Suppressor macrophage (primary cell): ENCODE measurements at regions not wholly inside any gene's neighbourhood (a gene's known extent, or its start where the extent isn't known, plus 50 kb on each side); places are given as distances from the start of the nearest gene placed in this dataset.
A peak's percentile ranks its signal among the peaks of the same experiment; 100 is the strongest.

Experiments used
- DNase-seq, 4 experiments: peaks; one replicate each; pipeline ENCODE4 v3.0.0-alpha.2; 2020 to 2022

DNA sequence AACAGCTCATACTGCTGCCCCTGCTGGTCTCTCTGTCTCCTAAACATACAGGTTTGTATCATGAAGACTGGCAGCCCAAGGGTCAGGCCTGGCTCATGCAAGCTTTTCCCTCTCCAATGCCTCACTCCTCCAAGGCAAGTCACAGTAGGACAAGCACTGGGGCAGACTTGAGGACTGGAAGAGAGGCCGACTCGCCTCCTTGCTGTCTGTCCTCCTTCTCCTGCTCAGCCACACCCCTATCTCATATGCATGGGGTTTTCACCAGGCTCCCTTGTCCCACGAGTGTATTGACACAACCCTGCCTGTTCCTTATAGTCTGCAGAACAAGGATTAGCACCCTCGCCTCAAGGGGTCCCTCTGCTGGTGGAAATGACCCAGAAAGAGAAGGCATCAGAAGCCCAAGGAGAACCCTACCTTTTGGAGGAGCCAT lies 223.7 kb downstream of the SOX11 start:
- DNase-seq = peak; percentile 3 to 48 (median 8)

- DNase-seq = no peak
These were observed 229.0 kb downstream of the SOX11 start for GRCh38 chr2:5921081-5921642.

DNA sequence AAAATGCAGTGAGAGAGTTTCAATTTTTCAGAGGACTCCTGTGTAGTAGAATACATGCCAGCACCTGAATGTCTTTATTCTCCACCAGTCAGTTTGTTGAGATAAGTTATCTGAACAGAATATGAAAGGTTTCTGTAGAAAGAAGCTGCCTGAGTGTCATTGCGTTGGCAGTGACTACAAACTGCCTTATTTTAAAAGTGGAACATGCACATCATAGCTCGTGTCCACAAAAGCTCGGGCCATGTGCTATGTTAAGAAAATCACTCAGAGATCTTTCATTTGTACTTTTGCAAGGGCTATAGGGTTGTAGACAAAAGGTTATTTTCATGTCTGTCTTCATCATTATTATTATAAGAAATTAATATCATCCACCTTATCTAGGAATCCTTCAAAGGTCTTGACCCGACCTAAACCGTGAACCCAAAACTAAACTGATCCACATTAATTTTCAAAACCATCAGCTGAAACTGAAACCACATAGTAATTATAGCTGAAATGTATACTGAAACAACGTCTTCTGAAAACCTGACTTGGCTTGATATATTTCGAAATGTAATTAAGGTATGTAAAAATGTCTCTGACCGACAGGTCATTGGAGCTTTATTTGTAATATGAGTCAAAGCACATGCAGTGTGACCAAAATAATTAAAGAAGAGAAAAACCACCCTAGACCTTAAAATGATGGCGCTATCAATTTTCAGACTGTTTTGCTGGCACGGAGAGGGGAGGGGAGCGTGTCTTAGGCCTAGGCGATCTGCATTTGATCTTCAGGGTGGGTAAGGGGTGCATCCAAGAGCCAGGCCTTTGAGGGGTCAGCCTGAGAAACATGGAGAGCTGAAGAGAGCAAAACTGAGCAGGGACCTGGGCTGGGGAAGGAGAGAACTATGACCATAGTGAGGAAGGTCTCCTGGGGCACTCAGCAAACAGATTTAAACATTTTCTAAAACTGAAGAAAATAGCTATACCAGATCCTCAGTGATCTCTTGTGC lies 232.1 kb downstream of the SOX11 start:
- DNase-seq = no peak

DNA sequence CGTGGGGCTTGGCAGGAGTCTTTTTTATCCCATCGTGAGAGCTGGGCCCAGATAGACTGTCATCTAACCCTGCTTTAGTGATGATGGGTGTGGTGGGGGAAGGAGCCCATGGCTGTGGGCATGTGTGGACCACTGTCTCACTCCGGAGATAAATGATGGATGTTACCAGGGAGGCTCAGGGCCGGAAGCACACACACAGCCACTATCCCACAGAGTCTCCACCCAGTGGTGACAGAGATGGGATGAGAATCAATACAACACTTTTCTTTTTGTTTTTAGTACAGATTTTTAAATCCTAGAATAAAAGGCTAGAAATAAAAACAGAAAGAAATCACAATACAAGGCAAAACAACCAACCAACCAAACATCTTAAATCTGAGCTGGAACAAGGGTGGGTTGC lies 233.4 kb downstream of the SOX11 start:
- no peak for DNase-seq

- DNase-seq = no peak
These were observed 234.8 kb downstream of the SOX11 start for GRCh38 chr2:5926871-5927512.

DNA sequence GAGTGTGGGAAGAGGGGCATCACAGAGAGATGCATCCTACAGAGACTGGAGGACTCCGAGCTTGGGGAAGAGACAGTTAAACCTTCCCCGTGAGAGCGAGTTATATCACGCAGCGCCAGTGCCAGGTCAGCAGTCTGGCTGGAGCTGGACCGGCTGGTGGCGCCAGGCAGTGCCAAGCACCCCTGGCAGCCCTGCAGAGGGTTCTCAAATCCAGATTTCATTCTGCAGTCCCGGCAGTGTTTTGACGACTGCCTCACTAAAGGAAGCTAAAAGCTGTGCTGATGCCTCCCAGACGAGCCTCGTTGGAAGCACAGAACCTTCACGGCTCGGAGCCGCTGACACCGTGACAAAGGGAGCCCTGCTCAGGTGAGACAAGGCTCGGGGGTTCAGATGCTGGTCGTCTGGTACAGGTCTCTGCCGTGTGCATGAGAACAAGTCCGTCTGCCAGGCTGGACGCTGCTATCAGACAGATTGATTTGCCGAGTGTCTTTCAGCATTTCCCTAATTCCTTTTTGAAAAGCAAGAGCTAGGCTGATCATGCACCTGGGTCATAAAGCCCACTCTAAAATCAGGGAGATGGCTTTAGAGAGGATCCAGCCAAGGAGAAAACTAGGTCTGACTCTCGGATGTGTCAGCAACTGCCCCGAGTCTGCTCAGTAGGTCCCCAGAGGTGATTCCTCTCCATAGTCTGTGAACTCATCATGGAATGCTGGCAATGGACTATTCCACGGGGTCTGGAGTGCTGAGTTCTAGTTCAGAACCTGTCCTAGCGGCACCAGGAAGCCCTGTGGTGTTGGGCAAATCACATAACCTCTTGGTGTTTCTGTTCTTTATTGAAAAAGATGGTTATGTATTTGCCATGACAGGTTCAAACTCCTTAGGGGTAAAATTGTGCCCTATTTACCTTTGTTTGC lies 240.6 kb downstream of the SOX11 start:
- no peak for DNase-seq

DNA sequence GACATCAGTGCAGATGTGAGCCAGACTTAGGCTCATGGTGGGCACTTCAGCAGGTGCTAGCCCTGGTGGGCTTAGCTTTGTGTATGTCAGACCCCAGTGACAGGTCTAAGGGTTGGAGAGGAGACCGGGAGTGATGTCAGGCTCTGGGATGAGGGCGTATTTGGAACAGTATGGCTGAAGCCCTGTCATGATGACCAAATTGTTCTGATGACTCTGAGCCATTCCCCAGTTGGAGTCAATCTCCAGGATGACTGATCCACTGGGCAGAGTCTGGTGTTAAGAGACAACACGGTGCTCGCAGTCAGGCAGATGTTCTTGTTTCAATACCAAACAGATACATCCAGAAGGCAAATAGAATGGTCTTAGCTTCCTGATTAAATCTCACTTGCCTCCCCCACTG lies 241.5 kb downstream of the SOX11 start:
- DNase-seq = no peak

- no peak for DNase-seq
These were observed 245.1 kb downstream of the SOX11 start for GRCh38 chr2:5937321-5937720.

GRCh38 chr2:5937851-5938565 lies 245.8 kb downstream of the SOX11 start:
- DNase-seq = no peak

GRCh38 chr2:5938566-5938896 lies 246.3 kb downstream of the SOX11 start:
- DNase-seq = no peak

DNA sequence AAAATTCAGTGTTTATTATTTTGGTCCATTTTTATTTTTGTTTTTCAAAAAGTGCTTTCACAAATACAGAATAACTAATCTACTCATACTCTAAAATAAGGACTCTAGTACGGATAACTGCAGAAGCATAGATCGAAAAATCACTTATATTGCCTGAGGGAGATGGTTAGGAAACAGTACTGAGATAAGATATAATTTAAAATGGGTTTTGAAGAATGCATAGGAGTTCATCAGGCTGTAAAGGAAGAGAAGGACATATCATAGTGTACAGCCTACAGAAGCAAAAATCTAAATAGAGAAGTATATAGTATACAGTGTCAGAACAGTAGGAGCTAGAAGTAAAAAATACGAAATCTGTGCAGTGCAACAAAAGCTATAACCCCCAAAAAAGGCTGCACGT lies 247.4 kb downstream of the SOX11 start:
- no peak for DNase-seq

DNA sequence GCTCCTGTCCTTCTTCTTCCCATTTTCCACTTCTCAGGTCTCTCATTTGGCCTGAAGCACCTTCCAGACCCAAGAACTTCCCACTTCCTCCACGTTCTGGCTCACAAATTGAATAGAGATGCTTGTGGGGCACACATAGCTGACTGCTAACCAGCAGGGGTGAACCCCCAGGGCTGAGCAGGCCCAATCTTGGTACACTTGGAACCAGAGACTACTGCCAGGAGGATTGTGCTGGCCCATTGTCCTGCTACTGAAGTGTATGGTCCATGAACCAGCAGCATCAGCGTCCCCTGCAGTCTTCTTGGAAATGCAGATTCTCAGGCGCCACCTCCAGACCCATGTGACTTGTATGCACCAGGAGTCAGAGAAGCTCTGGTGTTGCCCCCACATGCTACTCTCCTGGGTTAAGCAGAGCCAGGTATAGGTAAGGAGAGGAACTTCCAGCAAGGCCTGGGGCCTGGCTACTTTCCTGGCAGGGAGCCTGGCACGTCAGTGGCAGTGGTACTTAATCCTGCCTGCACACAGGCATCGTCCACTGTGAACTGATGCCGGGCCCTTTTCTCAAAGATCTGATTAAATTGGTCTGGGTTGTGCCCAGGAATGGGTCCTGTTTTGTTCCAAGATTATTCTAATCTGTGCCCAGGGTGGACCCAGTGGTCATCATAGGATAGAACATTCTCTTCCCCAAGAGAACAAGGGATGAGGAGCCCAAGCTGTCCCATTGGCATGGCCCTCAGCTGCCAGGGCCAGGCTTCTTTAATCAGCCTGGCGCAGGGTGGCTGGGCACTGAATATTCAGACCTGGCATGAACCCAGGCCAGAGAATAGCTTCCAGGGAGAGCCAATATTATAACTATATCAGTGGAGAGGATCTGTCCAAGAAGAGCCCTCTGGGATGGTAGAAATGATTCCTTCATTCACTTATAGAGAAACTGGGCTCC lies 248.7 kb downstream of the SOX11 start:
- DNase-seq = no peak

DNA sequence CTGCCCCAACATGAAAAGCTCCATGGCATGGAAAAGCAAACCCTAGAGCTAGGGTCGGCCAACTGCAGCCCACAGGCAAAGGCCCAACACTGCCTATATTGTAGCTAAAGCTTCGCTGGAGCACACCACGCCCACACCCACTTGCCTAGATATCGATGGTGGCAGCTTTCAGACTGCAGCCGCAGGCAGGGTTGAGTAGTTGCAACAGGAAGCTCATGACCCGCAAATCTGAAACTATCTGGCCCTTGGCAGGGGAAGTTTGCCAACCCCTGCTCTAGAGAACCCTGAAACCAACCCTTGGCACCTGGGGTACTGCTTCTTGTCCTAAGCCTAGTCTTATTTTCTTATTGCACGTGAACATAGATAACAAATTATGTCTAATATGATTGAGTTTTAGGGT lies 250.0 kb downstream of the SOX11 start:
- DNase-seq = no peak

DNA sequence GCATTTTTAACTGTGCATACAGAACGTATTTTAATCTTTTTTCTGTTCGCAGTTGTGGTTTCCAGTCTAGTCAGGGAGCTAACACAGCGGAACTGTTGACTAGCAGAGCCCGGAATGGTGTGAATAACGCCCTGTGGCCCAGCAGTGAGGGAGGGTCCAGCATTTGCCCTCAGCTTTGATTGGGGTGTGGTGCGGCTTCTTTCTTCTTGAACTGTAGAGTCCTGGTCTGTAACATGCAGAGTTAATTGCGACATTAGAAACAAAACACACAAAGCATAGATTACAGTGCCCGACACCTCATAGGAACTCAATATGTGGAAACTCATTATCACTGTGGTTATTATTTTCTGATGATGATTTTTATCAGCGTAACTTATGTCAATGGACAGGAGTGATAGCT lies 253.6 kb downstream of the SOX11 start:
- DNase-seq = no peak

DNA sequence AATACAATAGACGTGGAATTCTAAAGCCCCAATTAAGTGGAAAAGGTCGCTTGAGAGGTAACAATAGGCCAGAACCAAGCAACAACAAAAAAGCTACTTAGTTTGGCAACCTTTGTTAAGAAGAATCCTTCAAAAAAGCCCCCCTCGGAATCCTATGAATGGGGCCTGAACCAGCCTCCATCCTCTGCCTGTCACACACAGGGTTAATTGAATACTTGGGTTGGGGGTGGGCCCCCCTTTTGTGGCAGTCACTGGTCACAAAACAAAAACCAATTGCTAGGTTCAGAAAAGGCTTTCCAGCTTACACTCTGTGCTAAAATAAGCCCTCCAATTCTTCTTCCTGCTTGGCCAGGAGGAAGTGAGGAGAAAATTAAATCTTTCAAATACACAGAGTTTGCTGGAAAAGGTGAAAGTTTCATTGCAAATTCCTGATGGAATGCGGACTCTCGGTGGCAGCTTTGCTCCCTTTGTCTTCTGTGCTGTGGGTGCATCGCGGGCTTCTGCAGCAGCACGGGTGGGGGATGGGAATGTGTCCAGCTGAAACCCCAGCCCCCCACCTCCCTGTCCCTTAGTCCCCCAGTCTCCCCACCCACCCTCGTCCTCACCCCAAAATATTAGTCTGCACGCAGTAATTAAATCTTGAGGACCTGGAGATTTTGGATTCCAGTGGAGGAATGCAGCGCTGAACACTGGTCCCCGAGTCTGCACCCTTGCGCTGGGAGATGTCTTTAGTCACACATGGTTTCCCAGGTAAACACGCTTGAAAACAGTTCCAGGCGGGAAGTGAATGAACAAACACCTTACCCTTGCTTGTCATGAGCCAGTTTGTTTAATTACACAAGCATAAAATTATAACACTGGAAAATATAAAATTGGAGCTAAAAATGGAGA lies 254.3 kb downstream of the SOX11 start:
- DNase-seq = no peak

- DNase-seq = no peak
These were observed 258.6 kb downstream of the SOX11 start for GRCh38 chr2:5950736-5951135.

- DNase-seq = no peak
These were observed 259.3 kb downstream of the SOX11 start for GRCh38 chr2:5951471-5951870.

- no peak for DNase-seq
These were observed 261.3 kb downstream of the SOX11 start for GRCh38 chr2:5953525-5953924.

- no peak for DNase-seq
These were observed 262.3 kb downstream of the SOX11 start for GRCh38 chr2:5954509-5954908.

DNA sequence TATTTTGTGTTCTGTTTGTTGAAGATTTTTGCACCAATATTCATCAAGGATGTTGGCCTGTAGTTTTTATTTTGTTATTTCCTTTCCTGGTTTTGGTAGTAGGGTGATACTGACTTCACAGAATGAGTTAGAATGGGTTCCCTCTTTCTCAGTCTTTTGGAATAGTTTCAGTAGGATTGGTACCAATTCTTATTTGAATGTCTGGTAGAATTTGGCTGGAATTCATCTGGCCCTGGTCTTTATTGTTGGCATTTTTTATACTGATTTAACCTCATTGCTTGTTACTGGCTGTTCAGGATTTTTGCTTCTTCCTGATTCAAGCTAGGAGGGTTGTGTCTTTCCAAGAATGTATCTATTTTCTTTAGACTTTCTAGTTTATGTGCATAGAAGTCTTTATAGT lies 263.7 kb downstream of the SOX11 start:
- DNase-seq = no peak
